ENCODE measurements at regions not wholly inside any gene's neighbourhood (a gene's known extent, or its start where the extent isn't known, plus 50 kb on each side); places are given as distances from the start of the nearest gene placed in this dataset.

GRCh38 chr10:30745953-30746352 lies 116.4 kb upstream of the LYZL2 start:
- no peak for TF ChIP-seq PPARA (CRISPR knock-in tag; IDR thresholded peaks at IDR 0.05; ENCODE audit: borderline replicate concordance)
- no peak for TF ChIP-seq PATZ1 (CRISPR knock-in tag; IDR thresholded peaks at IDR 0.05; ENCODE audit: borderline replicate concordance)
- no peak for TF ChIP-seq GLIS3 (CRISPR knock-in tag; IDR thresholded peaks at IDR 0.05)

Data from SK-N-SH treated with all-trans-retinoic acid at 6 μM for 48 hours (cell line).